DND-41 (cell line): ENCODE measurements at regions not wholly inside any gene's neighbourhood (a gene's known extent, or its start where the extent isn't known, plus 50 kb on each side); places are given as distances from the start of the nearest gene placed in this dataset.

Source experiments
- ATAC-seq: fragments of 200-7000 bp; cut with Tn5 transposase; 3 replicates; pipeline ENCODE4 v1.9.1; 2021; ENCODE audit warnings: low read depth; ENCODE audit not compliant: insufficient read depth
- DNase-seq: peaks from one replicate; pipeline ENCODE4 v3.0.0-alpha.2; 2020
- H2AFZ ChIP-seq: 2 replicates; pipeline ENCODE4 v1.6.0; 2012; ENCODE audit warnings: low read depth, low read length
- H3K27ac ChIP-seq: 2 replicates; pipeline ENCODE4 v1.5.1; 2012; ENCODE audit warnings: low read length, inconsistent platforms
- H3K27me3 ChIP-seq: fragments of 200-600 bp; sonication (generic); 2 replicates; pipeline ENCODE4 v1.6.0; 2012; ENCODE audit warnings: low read length, mild to moderate bottlenecking, inconsistent platforms; ENCODE audit not compliant: insufficient read depth, poor library complexity
- H3K36me3 ChIP-seq: 2 replicates; pipeline ENCODE4 v1.5.1; 2012; ENCODE audit warnings: low read length, inconsistent platforms; ENCODE audit not compliant: insufficient read depth
- H3K4me1 ChIP-seq: 2 replicates; pipeline ENCODE4 v1.5.1; 2012; ENCODE audit warnings: mild to moderate bottlenecking, low read length; ENCODE audit not compliant: insufficient read depth
- H3K4me2 ChIP-seq: 2 replicates; pipeline ENCODE4 v1.6.0; 2012; ENCODE audit warnings: mild to moderate bottlenecking, moderate library complexity, low read length, inconsistent platforms; ENCODE audit not compliant: insufficient read depth
- H3K4me3 ChIP-seq, 2 experiments: fragments of 200-600 bp in 1 of 2; shearing (Covaris generic) in 1 of 2; 2 replicates each; pipeline ENCODE4 v1.5.1; 2012 to 2016; ENCODE audit warnings: inconsistent platforms in 2 of 2, low read length in 2 of 2, mild to moderate bottlenecking in 2 of 2, low read depth in 1 of 2, moderate library complexity in 1 of 2
- H3K79me2 ChIP-seq: 2 replicates; pipeline ENCODE4 v1.6.0; 2012; ENCODE audit warnings: low read length, inconsistent platforms; ENCODE audit not compliant: insufficient read depth
- H3K9ac ChIP-seq: 2 replicates; pipeline ENCODE4 v1.6.0; 2012; ENCODE audit warnings: low read depth, mild to moderate bottlenecking, inconsistent platforms, low read length, moderate library complexity
- H3K9me3 ChIP-seq: 2 replicates; pipeline ENCODE4 v1.5.1; 2012; ENCODE audit warnings: low read length, moderate library complexity, mild to moderate bottlenecking, inconsistent platforms; ENCODE audit not compliant: insufficient read depth, severe bottlenecking
- H4K20me1 ChIP-seq: 2 replicates; pipeline ENCODE4 v1.6.0; 2012; ENCODE audit warnings: low read length; ENCODE audit not compliant: insufficient read depth
- EZH2 ChIP-seq: IDR thresholded peaks from 3 replicates; pipeline ENCODE4 v1.6.1; 2012; ENCODE audit warnings: borderline replicate concordance, low read depth, mild to moderate bottlenecking, moderate library complexity, low read length, inconsistent platforms; ENCODE audit not compliant: severe bottlenecking
- TF ChIP-seq, protein P1 (sequence below): IDR thresholded peaks from 2 replicates; pipeline ENCODE4 v1.5.1; 2012; ENCODE audit warnings: borderline replicate concordance, low read length, moderate library complexity, mild to moderate bottlenecking; ENCODE audit not compliant: poor library complexity, severe bottlenecking; ENCODE audit errors: extremely low read depth

GRCh38 chr18:24918257-24918656, 433.7 kb downstream of the ZNF521 start:
- H3K4me1 ChIP-seq = no peaks in the 10 kb centered on the region
- no peak overlapping the region for H3K9ac ChIP-seq
- ATAC-seq = no peak
- no peak overlapping the region for H2AFZ ChIP-seq
- H3K79me2 ChIP-seq = no peaks in the 10 kb centered on the region
- no peaks in the 10 kb centered on the region for H4K20me1 ChIP-seq
- no peak overlapping the region for H3K4me3 ChIP-seq
- no peak overlapping the region for H3K4me2 ChIP-seq
- no peak for DNase-seq
- no peak for TF ChIP-seq EZH2
- TF ChIP-seq, protein P1, sequence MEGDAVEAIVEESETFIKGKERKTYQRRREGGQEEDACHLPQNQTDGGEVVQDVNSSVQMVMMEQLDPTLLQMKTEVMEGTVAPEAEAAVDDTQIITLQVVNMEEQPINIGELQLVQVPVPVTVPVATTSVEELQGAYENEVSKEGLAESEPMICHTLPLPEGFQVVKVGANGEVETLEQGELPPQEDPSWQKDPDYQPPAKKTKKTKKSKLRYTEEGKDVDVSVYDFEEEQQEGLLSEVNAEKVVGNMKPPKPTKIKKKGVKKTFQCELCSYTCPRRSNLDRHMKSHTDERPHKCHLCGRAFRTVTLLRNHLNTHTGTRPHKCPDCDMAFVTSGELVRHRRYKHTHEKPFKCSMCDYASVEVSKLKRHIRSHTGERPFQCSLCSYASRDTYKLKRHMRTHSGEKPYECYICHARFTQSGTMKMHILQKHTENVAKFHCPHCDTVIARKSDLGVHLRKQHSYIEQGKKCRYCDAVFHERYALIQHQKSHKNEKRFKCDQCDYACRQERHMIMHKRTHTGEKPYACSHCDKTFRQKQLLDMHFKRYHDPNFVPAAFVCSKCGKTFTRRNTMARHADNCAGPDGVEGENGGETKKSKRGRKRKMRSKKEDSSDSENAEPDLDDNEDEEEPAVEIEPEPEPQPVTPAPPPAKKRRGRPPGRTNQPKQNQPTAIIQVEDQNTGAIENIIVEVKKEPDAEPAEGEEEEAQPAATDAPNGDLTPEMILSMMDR = no peak
- no peak overlapping the region for H3K27ac ChIP-seq
- H3K27me3 ChIP-seq = no peaks in the 10 kb centered on the region
- H3K36me3 ChIP-seq = no peaks in the 10 kb centered on the region
- H3K9me3 ChIP-seq = no peaks in the 10 kb centered on the region

- Histone ChIP-seq H3K9me3 (no peaks in the 10 kb centered on the region), H4K20me1 (no peaks in the 10 kb centered on the region), H3K79me2 (no peaks in the 10 kb centered on the region), H3K36me3 (no peaks in the 10 kb centered on the region), H3K4me3 (no peak overlapping the region), H3K9ac (no peak overlapping the region), H3K4me1 (no peaks in the 10 kb centered on the region), H3K27me3 (no peaks in the 10 kb centered on the region), H3K27ac (no peak overlapping the region), H2AFZ (no peak overlapping the region), H3K4me2 (no peak overlapping the region)
- no peak for DNase-seq
- ATAC-seq = no peak
- no peak for TF ChIP-seq EZH2
- TF ChIP-seq, protein P1 = no peak
Observed at GRCh38 chr18:24919181-24919797, 432.7 kb downstream of the ZNF521 start.

DNA sequence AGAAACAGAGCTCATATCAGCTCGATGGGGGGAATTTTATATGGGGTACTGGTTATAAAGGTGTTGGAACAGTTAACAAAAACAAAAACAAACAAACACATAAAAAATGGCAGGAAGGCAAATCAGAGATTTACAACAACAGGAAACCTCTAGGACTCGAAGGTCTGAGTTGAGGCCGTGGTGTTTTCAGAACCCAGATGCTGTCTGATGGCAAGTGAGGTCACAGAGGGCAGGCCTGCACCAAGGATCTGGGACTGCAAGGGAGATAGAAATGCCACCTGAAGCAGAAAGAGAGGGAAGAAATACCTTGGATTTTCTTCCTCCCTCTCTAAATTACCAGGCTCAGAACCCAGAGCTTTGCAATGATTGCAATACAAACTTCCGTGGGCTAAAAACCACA, 429.5 kb downstream of the ZNF521 start:
- Histone ChIP-seq H3K79me2 (no peaks in the 10 kb centered on the region), H3K9me3 (no peaks in the 10 kb centered on the region), H3K4me3 (no peak overlapping the region), H4K20me1 (no peaks in the 10 kb centered on the region), H3K4me2 (no peak overlapping the region), H3K36me3 (no peaks in the 10 kb centered on the region), H3K4me1 (no peaks in the 10 kb centered on the region), H3K27me3 (no peaks in the 10 kb centered on the region), H3K9ac (no peak overlapping the region), H2AFZ (no peak overlapping the region), H3K27ac (no peak overlapping the region)
- ATAC-seq (no peak), DNase-seq (no peak)
- no peak for TF ChIP-seq EZH2
- TF ChIP-seq, protein P1 = no peak
